ENCODE measurements at regions not wholly inside any gene's neighbourhood (a gene's known extent, or its start where the extent isn't known, plus 50 kb on each side); places are given as distances from the start of the nearest gene placed in this dataset.
"Not testable (repeated sequence)": the region's sequence is repeated elsewhere in the genome, so short reads cannot be mapped to it uniquely, and the experiment has no call there.

GRCh38 chr6:160804639-160805038 is 102.6 kb downstream of the PLG start:
- H3K27me3 Mint-ChIP-seq, result no peaks in the 10 kb centered on the region

DNA sequence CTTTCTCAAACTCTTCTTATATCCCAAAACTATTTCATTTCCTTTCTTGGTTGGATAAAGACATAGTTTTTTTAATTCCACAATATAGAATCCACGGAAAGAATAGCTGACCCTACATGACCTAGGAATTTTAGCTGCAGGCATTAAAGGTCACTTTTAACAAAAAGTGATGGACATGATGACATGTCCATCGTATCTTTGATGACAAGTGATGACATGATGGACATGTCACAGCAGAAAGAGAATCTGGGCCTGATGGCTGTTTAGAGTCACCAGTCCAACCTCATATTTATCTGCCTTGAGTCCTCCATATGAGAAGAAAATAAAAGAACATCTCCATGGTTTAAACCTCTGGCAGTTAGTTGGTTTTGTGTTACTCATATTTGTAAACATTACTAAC is 106.2 kb downstream of the PLG start:
- no peaks in the 10 kb centered on the region for H3K4me1 ChIP-seq (ENCODE audit: control insufficient read depth, insufficient read depth, low read length, poor library complexity, severe bottlenecking)
- no peaks in the 10 kb centered on the region for H3K36me3 Mint-ChIP-seq
- no peak overlapping the region for H3K27ac ChIP-seq (ENCODE audit: insufficient read depth, low read length, poor library complexity, severe bottlenecking)

More at GRCh38 chr6:160804639-160805038, 102.6 kb downstream of the PLG start:
- H3K36me3 Mint-ChIP-seq, result no peaks in the 10 kb centered on the region
- DNase-seq, result no peak
- H3K27me3 ChIP-seq (ENCODE audit: control insufficient read depth, insufficient read depth, low read length), result no peaks in the 10 kb centered on the region
- H3K27ac ChIP-seq (ENCODE audit: insufficient read depth, low read length, poor library complexity, severe bottlenecking), result no peak overlapping the region
- H3K4me3 Mint-ChIP-seq, result no peak overlapping the region
- no peak overlapping the region for H3K4me3 ChIP-seq (ENCODE audit: low read depth, low read length)
- no peak for ATAC-seq (ENCODE audit: low read depth in 2 of 2)
- peaks cover 0 to 13% (median under 1%) of the 10 kb centered on the region in 7 donors for H3K9me3 Mint-ChIP-seq
- no peaks in the 10 kb centered on the region for H3K4me1 ChIP-seq (ENCODE audit: control insufficient read depth, insufficient read depth, low read length, poor library complexity, severe bottlenecking)
- H3K9me3 ChIP-seq (ENCODE audit: control insufficient read depth in 2 of 2, low read length in 2 of 2), result no peaks in the 10 kb centered on the region
- H3K27ac Mint-ChIP-seq, result no peak overlapping the region
- H3K4me1 Mint-ChIP-seq, result no peaks in the 10 kb centered on the region
- H3K36me3 ChIP-seq (ENCODE audit: control insufficient read depth, insufficient read depth, low read length), result no peaks in the 10 kb centered on the region

GRCh38 chr6:160810238-160810637 is 108.2 kb downstream of the PLG start:
- H3K27ac Mint-ChIP-seq, result no peak overlapping the region
- H3K4me1 Mint-ChIP-seq, result no peaks in the 10 kb centered on the region
- Histone ChIP-seq H3K9me3 (ENCODE audit: control insufficient read depth in 2 of 2, low read length in 2 of 2) (no peaks in the 10 kb centered on the region), H3K27me3 (ENCODE audit: control insufficient read depth, insufficient read depth, low read length) (peaks cover 2% of the 10 kb centered on the region), H3K4me1 (ENCODE audit: control insufficient read depth, insufficient read depth, low read length, poor library complexity, severe bottlenecking) (no peaks in the 10 kb centered on the region), H3K36me3 (ENCODE audit: control insufficient read depth, insufficient read depth, low read length) (no peaks in the 10 kb centered on the region), H3K4me3 (ENCODE audit: low read depth, low read length) (no peak overlapping the region), H3K27ac (ENCODE audit: insufficient read depth, low read length, poor library complexity, severe bottlenecking) (no peak overlapping the region)
- no peaks in the 10 kb centered on the region for H3K36me3 Mint-ChIP-seq
- peaks cover 0 to 1% (median 0%) of the 10 kb centered on the region in 7 donors for H3K9me3 Mint-ChIP-seq
- H3K27me3 Mint-ChIP-seq, result no peaks in the 10 kb centered on the region
- H3K4me3 Mint-ChIP-seq, result no peak overlapping the region
- ATAC-seq (ENCODE audit: low read depth in 2 of 2), result no peak
- no peak for DNase-seq

More for the DNA sequence above, 106.2 kb downstream of the PLG start:
- H3K4me1 Mint-ChIP-seq, result no peaks in the 10 kb centered on the region
- peaks cover 2% of the 10 kb centered on the region for H3K27me3 ChIP-seq (ENCODE audit: control insufficient read depth, insufficient read depth, low read length)
- H3K36me3 ChIP-seq (ENCODE audit: control insufficient read depth, insufficient read depth, low read length), result no peaks in the 10 kb centered on the region
- no peak overlapping the region for H3K4me3 ChIP-seq (ENCODE audit: low read depth, low read length)
- ATAC-seq (ENCODE audit: low read depth in 2 of 2) (no peak), DNase-seq (no peak)
- no peak overlapping the region for H3K4me3 Mint-ChIP-seq
- peaks cover 0 to 5% (median 0%) of the 10 kb centered on the region in 7 donors for H3K9me3 Mint-ChIP-seq
- no peaks in the 10 kb centered on the region for H3K27me3 Mint-ChIP-seq
- H3K27ac Mint-ChIP-seq, result no peak overlapping the region
- H3K9me3 ChIP-seq (ENCODE audit: control insufficient read depth in 2 of 2, low read length in 2 of 2), result no peaks in the 10 kb centered on the region

DNA sequence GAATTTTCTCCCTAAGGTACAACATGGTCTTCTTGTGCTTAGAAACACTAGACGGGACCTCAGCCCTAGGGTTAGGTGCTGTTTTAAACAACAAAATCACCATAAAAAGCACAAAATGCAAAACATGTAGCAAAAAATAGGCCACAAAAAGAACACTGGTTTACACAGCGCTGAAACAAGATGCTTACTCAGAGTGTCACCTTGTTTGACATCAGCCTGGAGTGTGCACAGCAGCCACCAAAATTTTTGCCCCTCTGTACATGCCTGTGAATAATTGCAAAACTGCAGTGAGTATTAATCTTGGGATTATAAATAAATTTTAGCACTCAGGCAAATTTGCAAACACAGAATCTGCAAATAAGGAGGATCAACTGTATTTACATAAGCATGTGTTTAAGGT is 110.1 kb downstream of the PLG start:
- peaks cover 0 to 1% (median 0%) of the 10 kb centered on the region in 7 donors for H3K9me3 Mint-ChIP-seq
- no peak overlapping the region for H3K27ac Mint-ChIP-seq
- no peaks in the 10 kb centered on the region for H3K9me3 ChIP-seq (ENCODE audit: control insufficient read depth in 2 of 2, low read length in 2 of 2)
- peaks cover 2% of the 10 kb centered on the region for H3K27me3 ChIP-seq (ENCODE audit: control insufficient read depth, insufficient read depth, low read length)
- H3K4me3 ChIP-seq (ENCODE audit: low read depth, low read length), result no peak overlapping the region
- H3K4me3 Mint-ChIP-seq, result no peak overlapping the region
- DNase-seq (no peak), ATAC-seq (ENCODE audit: low read depth in 2 of 2) (no peak)
- no peaks in the 10 kb centered on the region for H3K4me1 ChIP-seq (ENCODE audit: control insufficient read depth, insufficient read depth, low read length, poor library complexity, severe bottlenecking)
- no peaks in the 10 kb centered on the region for H3K4me1 Mint-ChIP-seq
- no peak overlapping the region for H3K27ac ChIP-seq (ENCODE audit: insufficient read depth, low read length, poor library complexity, severe bottlenecking)
- no peaks in the 10 kb centered on the region for H3K36me3 Mint-ChIP-seq
- H3K27me3 Mint-ChIP-seq, result no peaks in the 10 kb centered on the region
- no peaks in the 10 kb centered on the region for H3K36me3 ChIP-seq (ENCODE audit: control insufficient read depth, insufficient read depth, low read length)

DNA sequence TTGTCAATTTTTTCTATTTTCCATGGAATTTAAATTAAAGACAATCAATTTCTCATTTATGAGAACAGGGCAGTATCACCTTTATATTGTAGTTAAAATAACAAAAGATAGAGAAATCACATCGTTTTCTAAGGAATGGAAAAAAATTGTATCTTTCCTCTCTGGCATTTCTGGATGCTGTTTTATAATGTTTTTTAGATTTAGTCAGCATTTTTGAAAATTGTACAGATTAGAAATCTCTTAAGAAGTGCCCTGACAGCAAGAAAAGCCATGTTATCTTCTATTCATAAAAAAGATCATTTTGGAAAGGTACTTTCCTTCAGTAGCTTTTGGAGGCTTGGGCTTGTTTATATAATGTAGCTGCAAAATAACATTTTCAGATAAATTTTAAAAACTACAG is 116.9 kb downstream of the PLG start:
- H3K4me3 Mint-ChIP-seq, result no peak overlapping the region
- no peak overlapping the region for H3K27ac Mint-ChIP-seq

GRCh38 chr6:160820661-160821060 is 118.6 kb downstream of the PLG start:
- not testable (repeated sequence) for DNase-seq; H3K9me3 ChIP-seq (ENCODE audit: control insufficient read depth in 2 of 2, low read length in 2 of 2); H3K4me3 ChIP-seq (ENCODE audit: low read depth, low read length); H3K36me3 ChIP-seq (ENCODE audit: control insufficient read depth, insufficient read depth, low read length); H3K4me1 Mint-ChIP-seq; H3K4me3 Mint-ChIP-seq; H3K36me3 Mint-ChIP-seq; ATAC-seq (ENCODE audit: low read depth in 2 of 2); H3K27ac ChIP-seq (ENCODE audit: insufficient read depth, low read length, poor library complexity, severe bottlenecking); H3K4me1 ChIP-seq (ENCODE audit: control insufficient read depth, insufficient read depth, low read length, poor library complexity, severe bottlenecking); H3K27ac Mint-ChIP-seq; H3K27me3 Mint-ChIP-seq; H3K27me3 ChIP-seq (ENCODE audit: control insufficient read depth, insufficient read depth, low read length)
- peaks cover 0 to 12% (median 1%) of the 10 kb centered on the region in 7 donors for H3K9me3 Mint-ChIP-seq

More for the DNA sequence above, 116.9 kb downstream of the PLG start:
- DNase-seq, result no peak
- Mint-ChIP-seq H3K27me3 (no peaks in the 10 kb centered on the region), H3K4me1 (no peaks in the 10 kb centered on the region), H3K36me3 (no peaks in the 10 kb centered on the region), H3K9me3 (peaks cover 0 to 12% (median 1%) of the 10 kb centered on the region in 7 donors)
- Histone ChIP-seq H3K4me3 (ENCODE audit: low read depth, low read length) (no peak overlapping the region), H3K9me3 (ENCODE audit: control insufficient read depth in 2 of 2, low read length in 2 of 2) (no peaks in the 10 kb centered on the region), H3K4me1 (ENCODE audit: control insufficient read depth, insufficient read depth, low read length, poor library complexity, severe bottlenecking) (no peaks in the 10 kb centered on the region), H3K27ac (ENCODE audit: insufficient read depth, low read length, poor library complexity, severe bottlenecking) (no peak overlapping the region), H3K27me3 (ENCODE audit: control insufficient read depth, insufficient read depth, low read length) (no peaks in the 10 kb centered on the region), H3K36me3 (ENCODE audit: control insufficient read depth, insufficient read depth, low read length) (no peaks in the 10 kb centered on the region)
- no peak for ATAC-seq (ENCODE audit: low read depth in 2 of 2)

DNA sequence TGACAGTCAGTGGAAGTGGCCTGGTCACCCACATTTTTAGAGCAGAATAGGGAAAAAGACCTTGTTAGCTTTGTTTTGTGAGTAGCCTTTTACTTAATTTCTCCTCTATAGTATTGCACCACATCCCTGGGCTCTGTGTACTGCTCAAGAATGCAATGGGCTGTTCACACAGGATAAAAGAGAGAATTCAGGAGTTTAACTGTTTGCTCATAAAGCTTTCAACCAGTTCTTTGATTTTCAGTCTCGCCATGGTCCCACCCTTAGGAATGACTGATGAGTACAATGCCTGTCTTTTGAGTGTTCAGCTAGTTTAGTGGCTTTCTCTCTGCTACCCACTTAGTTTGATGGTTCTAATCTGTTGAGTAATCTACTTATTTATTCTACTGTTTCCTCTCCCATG is 129.7 kb downstream of the PLG start:
- ATAC-seq (ENCODE audit: low read depth in 2 of 2), result no peak
- no peaks in the 10 kb centered on the region for H3K36me3 Mint-ChIP-seq
- H3K9me3 ChIP-seq (ENCODE audit: control insufficient read depth in 2 of 2, low read length in 2 of 2), result no peaks in the 10 kb centered on the region
- no peak overlapping the region for H3K4me3 ChIP-seq (ENCODE audit: low read depth, low read length)
- no peak overlapping the region for H3K4me3 Mint-ChIP-seq
- H3K27ac ChIP-seq (ENCODE audit: insufficient read depth, low read length, poor library complexity, severe bottlenecking), result no peak overlapping the region
- H3K4me1 Mint-ChIP-seq, result no peaks in the 10 kb centered on the region
- H3K27me3 Mint-ChIP-seq, result peaks cover 5% of the 10 kb centered on the region
- no peak for DNase-seq
- peaks cover 0 to 2% (median 0%) of the 10 kb centered on the region in 7 donors for H3K9me3 Mint-ChIP-seq
- H3K27ac Mint-ChIP-seq, result no peak overlapping the region
- no peaks in the 10 kb centered on the region for H3K36me3 ChIP-seq (ENCODE audit: control insufficient read depth, insufficient read depth, low read length)
- H3K4me1 ChIP-seq (ENCODE audit: control insufficient read depth, insufficient read depth, low read length, poor library complexity, severe bottlenecking), result no peaks in the 10 kb centered on the region
- H3K27me3 ChIP-seq (ENCODE audit: control insufficient read depth, insufficient read depth, low read length), result no peaks in the 10 kb centered on the region

- no peak overlapping the region for H3K27ac Mint-ChIP-seq
Measured at GRCh38 chr6:160832422-160832821, 130.4 kb downstream of the PLG start.

More at GRCh38 chr6:160832422-160832821, 130.4 kb downstream of the PLG start:
- Histone ChIP-seq H3K27ac (ENCODE audit: insufficient read depth, low read length, poor library complexity, severe bottlenecking) (no peak overlapping the region), H3K27me3 (ENCODE audit: control insufficient read depth, insufficient read depth, low read length) (no peaks in the 10 kb centered on the region), H3K9me3 (ENCODE audit: control insufficient read depth in 2 of 2, low read length in 2 of 2) (no peaks in the 10 kb centered on the region), H3K4me1 (ENCODE audit: control insufficient read depth, insufficient read depth, low read length, poor library complexity, severe bottlenecking) (no peaks in the 10 kb centered on the region), H3K36me3 (ENCODE audit: control insufficient read depth, insufficient read depth, low read length) (no peaks in the 10 kb centered on the region), H3K4me3 (ENCODE audit: low read depth, low read length) (no peak overlapping the region)
- peaks cover 5% of the 10 kb centered on the region for H3K27me3 Mint-ChIP-seq
- no peaks in the 10 kb centered on the region for H3K9me3 Mint-ChIP-seq
- DNase-seq (no peak), ATAC-seq (ENCODE audit: low read depth in 2 of 2) (no peak)
- H3K4me3 Mint-ChIP-seq, result no peak overlapping the region
- H3K36me3 Mint-ChIP-seq, result no peaks in the 10 kb centered on the region
- no peaks in the 10 kb centered on the region for H3K4me1 Mint-ChIP-seq
